ENCODE measurements at regions not wholly inside any gene's neighbourhood (a gene's known extent, or its start where the extent isn't known, plus 50 kb on each side); places are given as distances from the start of the nearest gene placed in this dataset.

DNA sequence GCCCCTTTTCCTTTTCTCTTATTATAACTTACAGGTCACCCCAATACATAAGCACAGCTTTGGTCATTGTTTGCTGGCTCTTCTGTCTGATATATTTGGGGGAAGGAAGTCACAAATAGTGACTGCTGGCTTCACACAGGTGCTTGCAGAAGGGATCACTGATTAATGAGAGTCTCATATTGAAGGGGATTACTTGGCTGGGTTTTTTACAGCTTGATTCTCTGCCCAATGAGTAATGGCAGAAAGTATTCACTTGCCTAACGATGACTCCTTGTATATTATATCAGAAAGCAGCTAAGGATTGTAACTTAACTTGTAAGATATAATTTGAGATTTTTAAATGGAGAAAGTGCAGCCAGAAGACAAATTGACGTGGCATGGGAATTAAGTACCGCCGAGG lies 119.3 kb upstream of the PFN2 start:
- TF ChIP-seq TAF1 (IDR thresholded peaks at IDR 0.05; ENCODE audit: borderline replicate concordance, low read depth, low read length) (no peak), POLR2AphosphoS5 (IDR thresholded peaks at IDR 0.05; ENCODE audit: low read depth, low read length) (no peak), POLR2A (IDR thresholded peaks at IDR 0.05; ENCODE audit: low read depth, low read length) (no peak)
- no peak for DNase-seq (ENCODE audit: insufficient read length)
- no peak for FAIRE-seq

DNA sequence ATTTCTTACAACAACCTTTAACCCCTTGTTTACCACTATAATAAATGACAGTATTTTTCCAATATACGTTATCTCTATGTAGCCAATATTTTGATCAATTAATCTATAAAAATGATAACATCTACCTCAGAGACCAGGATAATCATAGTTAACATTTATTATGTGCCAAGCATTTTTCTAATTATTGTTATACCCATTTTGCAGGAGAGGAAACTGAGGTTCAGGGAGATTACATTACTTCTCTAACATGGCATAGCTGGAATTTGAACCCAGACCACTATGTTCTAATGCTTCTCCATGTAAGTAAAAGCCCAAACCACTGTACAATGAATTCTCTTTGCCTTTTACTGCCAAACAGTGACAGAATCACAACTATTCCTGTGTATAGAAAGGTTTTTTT lies 113.4 kb upstream of the PFN2 start:
- FAIRE-seq (no peak), DNase-seq (ENCODE audit: insufficient read length) (no peak)
- TF ChIP-seq TAF1 (IDR thresholded peaks at IDR 0.05; ENCODE audit: borderline replicate concordance, low read depth, low read length) (no peak), POLR2AphosphoS5 (IDR thresholded peaks at IDR 0.05; ENCODE audit: low read depth, low read length) (no peak), POLR2A (IDR thresholded peaks at IDR 0.05; ENCODE audit: low read depth, low read length) (no peak)

GRCh38 chr3:150083655-150084042 lies 113.0 kb upstream of the PFN2 start:
- TF ChIP-seq POLR2A (IDR thresholded peaks at IDR 0.05; ENCODE audit: low read depth, low read length) (no peak), POLR2AphosphoS5 (IDR thresholded peaks at IDR 0.05; ENCODE audit: low read depth, low read length) (no peak), TAF1 (IDR thresholded peaks at IDR 0.05; ENCODE audit: borderline replicate concordance, low read depth, low read length) (no peak)
- FAIRE-seq = no peak
- DNase-seq (ENCODE audit: insufficient read length) = no peak

DNA sequence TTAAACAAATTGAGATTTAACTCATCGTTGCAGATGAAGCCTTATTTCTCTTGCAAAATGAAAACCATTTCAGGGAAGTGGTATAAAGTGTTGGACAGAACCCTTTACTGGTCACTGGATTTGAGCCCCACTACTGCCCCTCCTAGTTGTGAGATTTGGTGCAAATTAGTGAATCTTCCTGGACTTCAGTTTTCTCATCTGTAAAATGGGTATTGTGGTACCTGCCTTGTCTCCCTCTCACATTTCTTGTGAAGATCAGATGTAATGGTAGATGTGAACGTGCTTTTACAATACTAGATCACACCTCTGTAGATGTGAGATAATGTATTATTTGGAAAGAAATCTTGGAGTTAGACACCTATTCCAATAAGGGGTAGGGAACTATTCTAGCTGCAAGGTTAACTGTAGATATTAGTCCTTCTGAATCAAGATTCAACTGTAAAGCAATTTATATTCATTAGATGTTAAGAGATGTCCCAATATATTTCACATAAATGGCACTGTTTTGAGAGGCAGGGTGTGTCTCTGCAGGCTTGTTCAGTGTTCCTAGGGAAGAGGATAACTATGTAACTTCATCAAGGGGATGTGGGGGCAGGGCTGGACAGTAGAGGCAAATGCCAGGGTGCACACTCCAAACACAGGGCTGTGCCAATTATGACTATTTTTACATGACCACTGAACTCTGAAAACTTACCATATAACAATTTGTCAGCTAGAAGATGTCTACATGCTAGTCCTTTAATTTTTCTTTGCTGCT lies 112.4 kb upstream of the PFN2 start:
- TF ChIP-seq POLR2A (IDR thresholded peaks at IDR 0.05; ENCODE audit: low read depth, low read length) (no peak), TAF1 (IDR thresholded peaks at IDR 0.05; ENCODE audit: borderline replicate concordance, low read depth, low read length) (no peak), POLR2AphosphoS5 (IDR thresholded peaks at IDR 0.05; ENCODE audit: low read depth, low read length) (no peak)
- FAIRE-seq = no peak
- DNase-seq (ENCODE audit: insufficient read length) = no peak

DNA sequence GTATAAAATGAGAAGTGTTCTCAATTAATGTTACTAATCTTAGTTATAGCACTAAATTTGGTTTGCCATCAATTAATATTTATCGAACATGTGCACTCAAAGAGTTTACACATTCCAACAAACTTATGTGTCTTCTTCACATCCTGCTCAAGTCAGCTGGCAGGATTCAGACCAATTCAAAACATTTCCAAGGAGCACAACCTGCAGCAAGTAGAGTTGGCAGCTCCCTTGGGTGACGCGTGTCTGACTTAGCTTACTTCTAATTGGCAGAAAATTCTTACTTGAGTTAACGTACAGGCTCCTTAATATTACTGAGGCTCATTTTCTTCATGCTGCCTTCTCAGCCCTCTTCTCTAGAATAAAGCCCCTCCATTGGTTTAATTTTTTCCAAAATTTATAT lies 110.4 kb upstream of the PFN2 start:
- TF ChIP-seq POLR2AphosphoS5 (IDR thresholded peaks at IDR 0.05; ENCODE audit: low read depth, low read length) (no peak), TAF1 (IDR thresholded peaks at IDR 0.05; ENCODE audit: borderline replicate concordance, low read depth, low read length) (no peak), POLR2A (IDR thresholded peaks at IDR 0.05; ENCODE audit: low read depth, low read length) (no peak)

GRCh38 chr3:150080058-150080730 lies 109.5 kb upstream of the PFN2 start:
- no peak for TF ChIP-seq POLR2AphosphoS5 (IDR thresholded peaks at IDR 0.05; ENCODE audit: low read depth, low read length)
- TF ChIP-seq POLR2A (IDR thresholded peaks at IDR 0.05; ENCODE audit: low read depth, low read length) = no peak
- TF ChIP-seq TAF1 (IDR thresholded peaks at IDR 0.05; ENCODE audit: borderline replicate concordance, low read depth, low read length) = no peak
- DNase-seq (ENCODE audit: insufficient read length) (no peak), FAIRE-seq (no peak)

More for the DNA sequence above, 110.4 kb upstream of the PFN2 start:
- DNase-seq (ENCODE audit: insufficient read length) = no peak
- FAIRE-seq = no peak

DNA sequence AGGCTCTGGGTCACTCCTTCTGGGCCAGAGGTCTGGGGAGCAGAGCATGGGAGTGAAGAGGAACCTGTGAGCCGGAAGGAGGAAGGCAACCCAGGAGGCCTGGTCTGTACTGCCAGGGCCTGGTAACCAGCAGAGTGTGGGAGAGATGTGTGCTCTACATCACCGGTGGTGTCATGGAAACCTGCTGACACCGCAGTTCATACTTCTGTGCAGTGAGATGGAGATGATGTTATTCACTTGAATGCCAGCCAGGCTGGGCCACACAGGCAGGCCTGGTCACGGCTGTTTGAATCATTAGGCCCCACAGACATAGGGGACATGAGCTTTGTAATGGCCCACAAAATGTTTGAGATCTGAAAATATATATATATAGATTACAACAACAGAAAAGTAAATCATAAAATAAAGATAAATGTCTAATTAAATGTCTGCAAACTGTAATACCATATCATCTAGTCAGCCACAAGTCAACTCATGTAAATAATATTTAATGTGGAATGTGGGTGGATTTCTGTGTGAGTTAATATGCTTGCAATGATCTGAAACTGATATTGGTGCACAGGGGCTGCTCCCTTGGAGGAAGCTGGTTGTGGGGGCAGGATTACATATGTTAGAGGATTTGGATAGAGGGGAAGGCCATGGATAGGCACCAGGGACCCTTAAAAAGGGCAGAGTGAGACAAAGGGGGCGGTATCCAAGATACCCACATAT lies 108.5 kb upstream of the PFN2 start:
- no peak for DNase-seq (ENCODE audit: insufficient read length)
- TF ChIP-seq POLR2AphosphoS5 (IDR thresholded peaks at IDR 0.05; ENCODE audit: low read depth, low read length) = no peak
- TF ChIP-seq POLR2A (IDR thresholded peaks at IDR 0.05; ENCODE audit: low read depth, low read length) = no peak
- TF ChIP-seq TAF1 (IDR thresholded peaks at IDR 0.05; ENCODE audit: borderline replicate concordance, low read depth, low read length) = no peak
- no peak for FAIRE-seq

DNA sequence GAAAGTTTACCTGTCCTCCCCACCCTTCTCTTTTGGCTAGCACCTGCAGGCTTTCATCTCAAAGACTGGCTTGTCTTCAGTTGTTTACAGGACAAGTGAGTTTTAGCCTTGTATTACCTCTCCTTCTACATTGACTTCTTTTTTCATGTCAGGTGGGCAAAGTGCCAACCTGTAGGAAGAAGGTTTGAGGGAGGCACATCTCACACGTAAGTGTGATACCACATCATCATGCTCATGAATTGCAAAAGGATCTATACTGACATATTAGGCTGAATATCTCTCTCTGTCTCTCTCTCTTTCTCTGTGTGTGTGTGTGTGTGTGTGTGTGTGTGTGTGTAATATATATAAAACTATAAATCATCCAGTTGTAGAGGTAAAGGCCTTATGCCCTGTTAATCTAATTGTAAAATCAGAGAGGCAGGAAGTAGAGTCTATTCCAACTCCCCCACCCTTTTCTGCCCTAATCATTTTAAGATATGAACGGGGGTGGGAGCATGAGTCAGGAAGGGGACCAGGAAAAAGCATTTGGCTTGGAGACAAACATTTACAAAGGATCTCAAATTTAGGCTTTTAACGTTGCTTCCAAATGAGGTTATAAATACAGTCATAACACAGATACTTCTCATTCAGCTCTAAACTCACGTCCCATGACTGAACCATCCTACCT lies 107.0 kb upstream of the PFN2 start:
- TF ChIP-seq POLR2A (IDR thresholded peaks at IDR 0.05; ENCODE audit: low read depth, low read length) = no peak
- TF ChIP-seq TAF1 (IDR thresholded peaks at IDR 0.05; ENCODE audit: borderline replicate concordance, low read depth, low read length) = no peak
- TF ChIP-seq POLR2AphosphoS5 (IDR thresholded peaks at IDR 0.05; ENCODE audit: low read depth, low read length) = no peak
- FAIRE-seq (no peak), DNase-seq (ENCODE audit: insufficient read length) (no peak)

GRCh38 chr3:150077107-150077506 lies 106.4 kb upstream of the PFN2 start:
- DNase-seq (ENCODE audit: insufficient read length) (no peak), FAIRE-seq (no peak)
- TF ChIP-seq POLR2AphosphoS5 (IDR thresholded peaks at IDR 0.05; ENCODE audit: low read depth, low read length) (no peak), POLR2A (IDR thresholded peaks at IDR 0.05; ENCODE audit: low read depth, low read length) (no peak), TAF1 (IDR thresholded peaks at IDR 0.05; ENCODE audit: borderline replicate concordance, low read depth, low read length) (no peak)

DNA sequence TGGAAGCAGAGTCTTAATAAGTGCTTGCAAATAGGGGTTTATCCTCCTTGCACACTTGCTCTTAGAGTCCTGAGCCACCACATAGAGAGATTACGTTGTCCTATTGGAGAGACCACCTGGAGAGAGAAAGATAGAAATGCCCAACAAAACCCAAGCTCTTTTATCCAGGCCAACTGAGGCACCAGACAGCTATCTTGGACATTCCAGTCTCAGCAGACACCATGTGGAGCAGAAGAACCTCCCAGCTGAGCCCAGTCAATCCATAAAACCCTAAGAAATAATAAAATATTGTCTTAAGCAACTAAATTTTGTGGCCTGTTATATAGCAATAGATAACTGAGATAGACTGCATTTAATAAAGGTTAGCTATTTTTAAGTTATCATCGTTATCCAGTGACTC lies 105.7 kb upstream of the PFN2 start:
- DNase-seq (ENCODE audit: insufficient read length) (no peak), FAIRE-seq (no peak)
- TF ChIP-seq POLR2A (IDR thresholded peaks at IDR 0.05; ENCODE audit: low read depth, low read length) = no peak
- no peak for TF ChIP-seq POLR2AphosphoS5 (IDR thresholded peaks at IDR 0.05; ENCODE audit: low read depth, low read length)
- no peak for TF ChIP-seq TAF1 (IDR thresholded peaks at IDR 0.05; ENCODE audit: borderline replicate concordance, low read depth, low read length)

DNA sequence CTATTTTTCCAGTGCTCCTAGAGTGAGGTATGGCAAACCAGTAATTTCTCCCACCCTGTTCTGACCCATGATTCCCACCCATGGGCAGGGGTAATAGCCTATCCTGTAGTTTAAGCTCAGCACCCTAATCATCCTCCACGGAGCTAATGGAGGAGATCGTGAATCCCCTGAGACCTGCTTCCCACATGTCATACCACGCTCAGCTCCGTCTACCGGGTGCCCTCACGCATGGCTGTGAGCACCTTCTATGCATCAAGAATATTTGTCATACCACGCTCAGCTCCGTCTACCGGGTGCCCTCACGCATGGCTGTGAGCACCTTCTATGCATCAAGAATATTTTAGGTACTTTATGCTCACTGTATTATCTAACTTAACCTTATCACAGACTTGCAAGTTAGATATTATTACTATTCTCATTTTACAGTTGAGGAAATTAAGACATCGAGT lies 104.7 kb upstream of the PFN2 start:
- TF ChIP-seq POLR2A (IDR thresholded peaks at IDR 0.05; ENCODE audit: low read depth, low read length) (no peak), POLR2AphosphoS5 (IDR thresholded peaks at IDR 0.05; ENCODE audit: low read depth, low read length) (no peak), TAF1 (IDR thresholded peaks at IDR 0.05; ENCODE audit: borderline replicate concordance, low read depth, low read length) (no peak)
- FAIRE-seq (no peak), DNase-seq (ENCODE audit: insufficient read length) (no peak)

All from GM12892 (cell line).